Trophoblast cell (in vitro differentiated cells and primary cell): ENCODE measurements at regions not wholly inside any gene's neighbourhood (a gene's known extent, or its start where the extent isn't known, plus 50 kb on each side); places are given as distances from the start of the nearest gene placed in this dataset.

ENCODE experiments used
- DNase-seq, 2 donors: peaks; one replicate each; pipeline ENCODE4 v3.0.0-alpha.2; 2016
- H2AFZ ChIP-seq: 2 replicates; pipeline ENCODE4 v1.6.1; 2013; ENCODE audit warnings: low read length, moderate library complexity, mild to moderate bottlenecking; ENCODE audit not compliant: insufficient read depth, poor library complexity
- H2AK5ac ChIP-seq: 2 replicates; pipeline ENCODE4 v1.6.1; 2013; ENCODE audit warnings: mild to moderate bottlenecking, low read length
- H2BK120ac ChIP-seq: 2 replicates; pipeline ENCODE4 v1.6.1; 2013; ENCODE audit warnings: low read length, mild to moderate bottlenecking, moderate library complexity; ENCODE audit not compliant: insufficient read depth, poor library complexity
- H2BK12ac ChIP-seq: 2 replicates; pipeline ENCODE4 v1.6.1; 2013; ENCODE audit warnings: mild to moderate bottlenecking, low read length, moderate library complexity
- H2BK5ac ChIP-seq: 2 replicates; pipeline ENCODE4 v1.6.1; 2013; ENCODE audit warnings: low read length, low read depth, moderate library complexity, mild to moderate bottlenecking; ENCODE audit not compliant: poor library complexity
- H3K14ac ChIP-seq: 2 replicates; pipeline ENCODE4 v1.6.1; 2013; ENCODE audit warnings: mild to moderate bottlenecking, low read length
- H3K18ac ChIP-seq: 2 replicates; pipeline ENCODE4 v1.6.1; 2013; ENCODE audit warnings: mild to moderate bottlenecking, low read length
- H3K23ac ChIP-seq: 2 replicates; pipeline ENCODE4 v1.6.1; 2013; ENCODE audit warnings: low read length
- H3K27ac ChIP-seq: 2 replicates; pipeline ENCODE4 v1.5.1; 2013; ENCODE audit warnings: low read depth, mild to moderate bottlenecking, inconsistent platforms, low read length, moderate library complexity
- H3K27me3 ChIP-seq: 2 replicates; pipeline ENCODE4 v1.6.1; 2013; ENCODE audit warnings: inconsistent platforms, mild to moderate bottlenecking, low read length, moderate library complexity; ENCODE audit not compliant: insufficient read depth
- H3K36me3 ChIP-seq, 2 experiments: 1 replicate in 1 of 2; 2 replicates in 1 of 2; pipeline ENCODE4 v1.6.1; 2013; ENCODE audit warnings: low read length in 2 of 2, mild to moderate bottlenecking in 2 of 2, moderate library complexity in 1 of 2; ENCODE audit not compliant: insufficient read depth in 2 of 2, control insufficient read depth in 1 of 2
- H3K4ac ChIP-seq: 2 replicates; pipeline ENCODE4 v1.6.1; 2013; ENCODE audit warnings: low read depth, mild to moderate bottlenecking, low read length, moderate library complexity
- H3K4me1 ChIP-seq, 2 experiments: 1 replicate in 1 of 2; 2 replicates in 1 of 2; pipeline ENCODE4 v1.6.1; 2013; ENCODE audit warnings: low read length in 2 of 2, mild to moderate bottlenecking in 2 of 2, moderate library complexity in 1 of 2; ENCODE audit not compliant: insufficient read depth in 2 of 2, control insufficient read depth in 1 of 2
- H3K4me2 ChIP-seq: 2 replicates; pipeline ENCODE4 v1.6.1; 2013; ENCODE audit warnings: inconsistent platforms, mild to moderate bottlenecking, low read length, moderate library complexity
- H3K4me3 ChIP-seq: 2 replicates; pipeline ENCODE4 v1.5.1; 2013; ENCODE audit warnings: mild to moderate bottlenecking, low read depth, low read length, inconsistent platforms
- H3K79me1 ChIP-seq: one replicate; pipeline ENCODE4 v1.6.1; 2013; ENCODE audit warnings: low read length
- H3K79me2 ChIP-seq: 2 replicates; pipeline ENCODE4 v1.6.1; 2013; ENCODE audit warnings: low read length, mild to moderate bottlenecking; ENCODE audit not compliant: control insufficient read depth, insufficient read depth, poor library complexity
- H3K9ac ChIP-seq: 2 replicates; pipeline ENCODE4 v1.6.1; 2013; ENCODE audit warnings: mild to moderate bottlenecking, low read length
- H3K9me3 ChIP-seq: 2 replicates; pipeline ENCODE4 v1.6.1; 2013; ENCODE audit warnings: low read depth, mild to moderate bottlenecking, control low read depth, inconsistent platforms, low read length; ENCODE audit not compliant: insufficient read depth
- H4K12ac ChIP-seq: 2 replicates; pipeline ENCODE4 v1.6.1; 2013; ENCODE audit warnings: low read depth, mild to moderate bottlenecking, low read length, moderate library complexity
- H4K8ac ChIP-seq: 2 replicates; pipeline ENCODE4 v1.6.1; 2013; ENCODE audit warnings: low read depth, mild to moderate bottlenecking, low read length, moderate library complexity
- H4K91ac ChIP-seq: one replicate; pipeline ENCODE4 v1.6.1; 2013; ENCODE audit warnings: low read depth, mild to moderate bottlenecking, low read length, moderate library complexity
- WGBS: extraction: QIAGEN DNeasy Blood & Tissue Kit; methylation state at CpG from one replicate; pipeline ENCODE4 v1.1.7; 2013; ENCODE audit warnings: missing lambda C conversion rate; ENCODE audit not compliant: insufficient read length, insufficient coverage; ENCODE audit errors: extremely low coverage; 5-methylcytosine and 5-hydroxymethylcytosine counted together

DNA sequence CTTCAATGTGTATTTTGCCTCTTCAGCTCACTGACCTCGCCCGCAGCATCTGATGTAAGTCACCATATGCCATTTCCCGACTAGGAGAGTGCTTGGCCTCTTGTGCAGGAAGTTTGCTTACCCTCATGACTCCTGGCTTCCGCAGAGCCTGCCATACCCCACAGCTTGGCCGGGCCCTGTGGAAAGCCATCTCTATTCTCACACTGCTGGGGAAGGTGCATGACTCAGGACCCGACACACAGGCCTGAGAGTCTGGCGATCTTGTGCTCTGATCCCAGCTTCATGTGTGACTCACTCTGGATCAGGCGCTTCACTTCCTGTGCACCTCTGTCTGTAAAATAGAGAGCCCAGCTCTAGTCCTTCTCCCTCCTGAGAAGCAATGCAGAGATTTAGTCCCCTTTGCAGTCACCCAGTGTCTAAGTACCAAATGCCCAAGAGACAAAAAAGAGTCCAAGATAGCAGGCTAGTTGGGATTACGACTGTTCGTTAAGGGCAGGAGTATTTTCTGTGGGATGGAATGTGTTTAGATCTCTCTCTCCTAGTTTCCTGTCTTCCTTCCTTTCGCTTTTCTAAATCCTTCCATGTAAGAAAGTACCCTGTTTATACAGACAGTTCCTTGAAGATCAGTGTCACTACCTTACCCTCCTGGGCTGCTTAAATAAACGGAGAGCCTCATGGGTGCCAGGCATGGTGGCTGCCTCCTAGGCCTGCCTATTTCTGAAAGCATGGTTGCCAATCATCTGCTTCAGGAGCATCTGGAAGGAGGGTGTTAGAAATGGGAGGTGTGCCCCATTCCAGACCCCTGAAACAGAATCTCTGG lies 62.8 kb upstream of the KIF26B start:
- no peak overlapping the region for H2AFZ ChIP-seq
- no peak overlapping the region for H3K4me2 ChIP-seq
- H3K14ac ChIP-seq: peak overlapping the region; percentile 73
- H3K27ac ChIP-seq: peak overlapping the region; percentile 75
- H3K18ac ChIP-seq: no peak overlapping the region
- H2BK12ac ChIP-seq: peak overlapping the region; percentile 55
- no peak overlapping the region for H3K9ac ChIP-seq
- no peak overlapping the region for H4K12ac ChIP-seq
- H3K9me3 ChIP-seq: no peaks in the 10 kb centered on the region
- H3K79me1 ChIP-seq: peaks cover 5% of the 10 kb centered on the region
- DNase-seq: peak; percentile 81 to 85
- no peaks in the 10 kb centered on the region for H3K27me3 ChIP-seq
- no peak overlapping the region for H2AK5ac ChIP-seq
- H3K4me3 ChIP-seq: no peak overlapping the region
- no peak overlapping the region for H3K23ac ChIP-seq
- peak overlapping the region; percentile 81 for H2BK120ac ChIP-seq
- peak overlapping the region; percentile 65 for H2BK5ac ChIP-seq
- no peak overlapping the region for H3K4ac ChIP-seq
- peaks cover 2 to 3% of the 10 kb centered on the region in 2 experiments for H3K36me3 ChIP-seq
- H3K79me2 ChIP-seq: no peaks in the 10 kb centered on the region
- H4K8ac ChIP-seq: no peak overlapping the region
- no CpG with 5 or more reads among the region's 12 CpGs for WGBS
- peak overlapping the region; percentile 86 for H4K91ac ChIP-seq
- H3K4me1 ChIP-seq: peaks cover 6 to 10% of the 10 kb centered on the region in 2 experiments

DNA sequence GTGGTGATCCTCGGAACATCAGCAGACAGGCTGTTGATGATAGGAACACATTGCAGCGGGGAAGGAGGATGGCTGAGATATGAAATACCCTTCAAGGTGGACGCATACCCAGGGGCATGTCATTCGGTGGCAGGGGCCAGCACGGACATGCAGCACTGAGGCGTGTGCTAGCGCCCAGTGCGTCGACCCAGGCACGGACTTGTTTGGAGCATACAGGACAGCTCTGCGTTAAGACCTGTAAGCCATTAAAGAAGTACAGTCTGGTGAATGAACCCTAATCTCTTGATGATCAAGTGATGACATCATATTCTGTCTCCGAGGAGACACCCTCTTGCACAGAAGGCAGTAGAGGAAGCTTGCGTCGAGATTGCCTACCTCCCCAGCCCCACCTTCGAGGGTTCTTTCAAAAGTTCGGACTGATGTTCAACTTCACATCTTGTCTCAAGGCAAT lies 63.6 kb upstream of the KIF26B start:
- Histone ChIP-seq H3K9me3 (no peaks in the 10 kb centered on the region), H3K9ac (no peak overlapping the region), H3K18ac (no peak overlapping the region), H4K8ac (no peak overlapping the region), H3K36me3 (peaks cover 2 to 3% of the 10 kb centered on the region in 2 experiments), H4K91ac (peak overlapping the region; percentile 16), H2AK5ac (peak overlapping the region; percentile 16), H3K23ac (no peak overlapping the region), H3K27me3 (no peaks in the 10 kb centered on the region), H2BK12ac (peak overlapping the region; percentile 7), H3K4ac (no peak overlapping the region), H2BK120ac (no peak overlapping the region), H3K27ac (peak overlapping the region; percentile 38), H3K79me2 (no peaks in the 10 kb centered on the region), H4K12ac (no peak overlapping the region), H2AFZ (no peak overlapping the region), H3K79me1 (peaks cover 5% of the 10 kb centered on the region), H3K14ac (peak overlapping the region; percentile 28), H2BK5ac (no peak overlapping the region), H3K4me3 (no peak overlapping the region), H3K4me1 (peaks cover 6 to 10% of the 10 kb centered on the region in 2 experiments), H3K4me2 (no peak overlapping the region)
- no peak for DNase-seq
- no CpG with 5 or more reads among the region's 16 CpGs for WGBS

DNA sequence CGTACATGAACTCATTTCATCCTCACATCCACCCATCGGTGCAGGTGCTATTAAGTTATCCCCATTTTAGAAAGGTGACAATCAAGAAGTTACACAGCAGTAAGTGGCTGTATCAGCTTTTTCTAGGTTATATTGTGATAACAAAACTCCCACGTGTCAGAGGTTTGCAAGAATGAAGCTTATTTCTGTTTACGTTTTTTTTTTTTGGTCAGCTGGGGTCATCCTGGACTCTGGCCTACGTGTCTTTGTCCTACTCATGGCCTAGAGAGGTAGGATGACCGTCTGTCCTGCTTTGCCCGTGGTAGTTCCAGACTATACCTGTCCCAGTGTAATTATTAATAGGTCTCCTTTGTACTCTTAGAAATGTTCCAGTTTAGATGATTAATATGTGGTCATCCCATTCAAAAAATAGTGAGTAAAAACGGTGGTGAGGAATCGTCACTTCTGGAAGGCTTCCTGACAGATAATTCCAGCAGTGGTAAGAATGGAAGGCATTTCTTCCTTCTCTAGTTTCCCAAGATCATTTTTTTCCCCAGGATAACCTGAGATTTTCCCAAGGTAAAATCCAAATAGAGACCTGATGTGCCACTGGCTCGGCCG lies 64.2 kb upstream of the KIF26B start:
- H3K23ac ChIP-seq: no peak overlapping the region
- no peak for DNase-seq
- no peak overlapping the region for H2BK5ac ChIP-seq
- H4K8ac ChIP-seq: no peak overlapping the region
- no peak overlapping the region for H3K18ac ChIP-seq
- peak overlapping the region; percentile 7 for H2BK12ac ChIP-seq
- H3K79me2 ChIP-seq: no peaks in the 10 kb centered on the region
- no CpG with 5 or more reads among the region's 11 CpGs for WGBS
- no peak overlapping the region for H3K4me3 ChIP-seq
- no peak overlapping the region for H2AFZ ChIP-seq
- peaks cover 2 to 5% of the 10 kb centered on the region in 2 experiments for H3K36me3 ChIP-seq
- H2AK5ac ChIP-seq: no peak overlapping the region
- H4K91ac ChIP-seq: peak overlapping the region; percentile 16
- peak overlapping the region; percentile 28 for H3K14ac ChIP-seq
- H3K27ac ChIP-seq: no peak overlapping the region
- H3K9ac ChIP-seq: no peak overlapping the region
- H4K12ac ChIP-seq: no peak overlapping the region
- no peaks in the 10 kb centered on the region for H3K9me3 ChIP-seq
- H3K79me1 ChIP-seq: peaks cover 7% of the 10 kb centered on the region
- no peak overlapping the region for H2BK120ac ChIP-seq
- no peak overlapping the region for H3K4me2 ChIP-seq
- no peaks in the 10 kb centered on the region for H3K27me3 ChIP-seq
- H3K4me1 ChIP-seq: peaks cover 9 to 13% of the 10 kb centered on the region in 2 experiments
- no peak overlapping the region for H3K4ac ChIP-seq

DNA sequence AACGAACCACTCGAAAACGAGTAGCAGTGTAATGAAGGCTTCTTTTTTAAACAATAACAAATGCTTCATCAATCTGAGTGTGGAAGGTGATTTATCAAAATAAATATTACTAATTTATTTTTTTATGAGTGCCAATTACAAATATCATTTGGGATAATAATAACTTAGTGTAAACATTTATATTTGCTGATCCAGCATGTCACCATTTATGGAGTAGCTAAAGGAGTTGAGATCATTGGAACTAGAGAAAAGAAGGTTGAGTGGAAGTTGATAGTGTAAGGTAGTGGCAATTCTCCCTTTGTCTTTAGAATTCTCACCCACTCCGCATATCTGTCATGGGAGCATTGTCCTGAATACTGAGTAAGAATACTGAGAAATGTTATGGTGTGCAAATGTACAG lies 67.1 kb upstream of the KIF26B start:
- Histone ChIP-seq H2BK12ac (no peak overlapping the region), H4K8ac (no peak overlapping the region), H3K36me3 (peaks cover 4 to 5% of the 10 kb centered on the region in 2 experiments), H3K79me2 (no peaks in the 10 kb centered on the region), H3K4me3 (no peak overlapping the region), H4K91ac (no peak overlapping the region), H4K12ac (no peak overlapping the region), H2BK120ac (no peak overlapping the region), H2AFZ (no peak overlapping the region), H3K4me2 (no peak overlapping the region), H3K18ac (no peak overlapping the region), H3K14ac (no peak overlapping the region), H2BK5ac (no peak overlapping the region), H3K9me3 (peaks cover 2% of the 10 kb centered on the region), H3K4me1 (peaks cover 10 to 13% of the 10 kb centered on the region in 2 experiments), H3K4ac (no peak overlapping the region), H3K27me3 (no peaks in the 10 kb centered on the region), H3K79me1 (peaks cover 7% of the 10 kb centered on the region), H3K9ac (no peak overlapping the region), H3K23ac (no peak overlapping the region), H3K27ac (no peak overlapping the region), H2AK5ac (no peak overlapping the region)
- no CpG with 5 or more reads among the region's 4 CpGs for WGBS
- no peak for DNase-seq
